ENCODE measurements at regions not wholly inside any gene's neighbourhood (a gene's known extent, or its start where the extent isn't known, plus 50 kb on each side); places are given as distances from the start of the nearest gene placed in this dataset.

- 82% methylated on average over 6 of the region's 6 CpGs for WGBS
- TF ChIP-seq FOXA2 (IDR thresholded peaks at IDR 0.05) = no peak
- TF ChIP-seq ATF3 (IDR thresholded peaks at IDR 0.05) = no peak
- TF ChIP-seq SP1 (IDR thresholded peaks at IDR 0.05) = no peak
- no peak for TF ChIP-seq NR2F2 (IDR thresholded peaks at IDR 0.05)
- no peak for TF ChIP-seq FOXA1 (IDR thresholded peaks at IDR 0.05)
- TF ChIP-seq YY1 (IDR thresholded peaks at IDR 0.05) = no peak
- TF ChIP-seq TAF1 (conservative IDR thresholded peaks at IDR 0.05) = no peak
- no peak for TF ChIP-seq CTCF (IDR thresholded peaks at IDR 0.05; ENCODE audit: low read depth, low read length, missing input control)
- TF ChIP-seq HNF4A (conservative IDR thresholded peaks at IDR 0.05) = no peak
- no peak for TF ChIP-seq ZBTB33 (IDR thresholded peaks at IDR 0.05)
- TF ChIP-seq HNF4G (IDR thresholded peaks at IDR 0.05) = no peak
- TF ChIP-seq JUND (IDR thresholded peaks at IDR 0.05) = no peak
- TF ChIP-seq EGR1 (IDR thresholded peaks at IDR 0.05; ENCODE audit: low read depth in 2 of 2) = no peak
- Histone ChIP-seq H3K27ac (ENCODE audit: low read depth in 1 of 2, low read length in 2 of 2) (no peak overlapping the region), H3K9me3 (ENCODE audit: control insufficient read depth in 4 of 4, low read length in 3 of 4) (no peaks in the 10 kb centered on the region), H3K4me3 (ENCODE audit: low read depth in 1 of 3, low read length in 3 of 3) (no peak overlapping the region), H3K4me1 (ENCODE audit: control insufficient read depth in 4 of 4, insufficient read depth in 4 of 4, low read length in 3 of 4) (no peaks in the 10 kb centered on the region), H3K9ac (ENCODE audit: low read depth in 1 of 2, low read length in 2 of 2) (no peak overlapping the region), H3K27me3 (ENCODE audit: control insufficient read depth in 4 of 4, insufficient read depth in 4 of 4, low read length in 3 of 4) (no peaks in the 10 kb centered on the region), H3K36me3 (ENCODE audit: control insufficient read depth in 4 of 4, insufficient read depth in 3 of 4, low read depth in 1 of 4, low read length in 3 of 4) (no peaks in the 10 kb centered on the region)
- DNase-seq (ENCODE audit: low spot score) = no peak
Observed at GRCh38 chr3:124383846-124384466, 346.3 kb upstream of the UMPS start.

- Histone ChIP-seq H3K27ac (ENCODE audit: low read depth in 1 of 2, low read length in 2 of 2) (no peak overlapping the region), H3K9ac (ENCODE audit: low read depth in 1 of 2, low read length in 2 of 2) (no peak overlapping the region), H3K4me1 (ENCODE audit: control insufficient read depth in 4 of 4, insufficient read depth in 4 of 4, low read length in 3 of 4) (no peaks in the 10 kb centered on the region), H3K36me3 (ENCODE audit: control insufficient read depth in 4 of 4, insufficient read depth in 3 of 4, low read depth in 1 of 4, low read length in 3 of 4) (no peaks in the 10 kb centered on the region), H3K4me3 (ENCODE audit: low read depth in 1 of 3, low read length in 3 of 3) (no peak overlapping the region), H3K27me3 (ENCODE audit: control insufficient read depth in 4 of 4, insufficient read depth in 4 of 4, low read length in 3 of 4) (no peaks in the 10 kb centered on the region), H3K9me3 (ENCODE audit: control insufficient read depth in 4 of 4, low read length in 3 of 4) (no peaks in the 10 kb centered on the region)
- TF ChIP-seq HNF4A (conservative IDR thresholded peaks at IDR 0.05) (no peak), ATF3 (IDR thresholded peaks at IDR 0.05) (no peak), RXRA (IDR thresholded peaks at IDR 0.05) (no peak), FOXA2 (IDR thresholded peaks at IDR 0.05) (no peak), GABPA (IDR thresholded peaks at IDR 0.05 in 1 of 2, conservative IDR thresholded peaks at IDR 0.05 in 1 of 2) (no peak), RAD21 (IDR thresholded peaks at IDR 0.05) (no peak), YY1 (IDR thresholded peaks at IDR 0.05) (no peak), CTCF (IDR thresholded peaks at IDR 0.05; ENCODE audit: low read depth, low read length, missing input control) (no peak), SP1 (IDR thresholded peaks at IDR 0.05) (no peak), HNF4G (IDR thresholded peaks at IDR 0.05) (no peak), TAF1 (conservative IDR thresholded peaks at IDR 0.05) (no peak), EGR1 (IDR thresholded peaks at IDR 0.05; ENCODE audit: low read depth in 2 of 2) (no peak), JUND (IDR thresholded peaks at IDR 0.05) (no peak), FOXA1 (IDR thresholded peaks at IDR 0.05) (no peak), ZBTB33 (IDR thresholded peaks at IDR 0.05) (no peak)
- TF ChIP-seq, protein P1, sequence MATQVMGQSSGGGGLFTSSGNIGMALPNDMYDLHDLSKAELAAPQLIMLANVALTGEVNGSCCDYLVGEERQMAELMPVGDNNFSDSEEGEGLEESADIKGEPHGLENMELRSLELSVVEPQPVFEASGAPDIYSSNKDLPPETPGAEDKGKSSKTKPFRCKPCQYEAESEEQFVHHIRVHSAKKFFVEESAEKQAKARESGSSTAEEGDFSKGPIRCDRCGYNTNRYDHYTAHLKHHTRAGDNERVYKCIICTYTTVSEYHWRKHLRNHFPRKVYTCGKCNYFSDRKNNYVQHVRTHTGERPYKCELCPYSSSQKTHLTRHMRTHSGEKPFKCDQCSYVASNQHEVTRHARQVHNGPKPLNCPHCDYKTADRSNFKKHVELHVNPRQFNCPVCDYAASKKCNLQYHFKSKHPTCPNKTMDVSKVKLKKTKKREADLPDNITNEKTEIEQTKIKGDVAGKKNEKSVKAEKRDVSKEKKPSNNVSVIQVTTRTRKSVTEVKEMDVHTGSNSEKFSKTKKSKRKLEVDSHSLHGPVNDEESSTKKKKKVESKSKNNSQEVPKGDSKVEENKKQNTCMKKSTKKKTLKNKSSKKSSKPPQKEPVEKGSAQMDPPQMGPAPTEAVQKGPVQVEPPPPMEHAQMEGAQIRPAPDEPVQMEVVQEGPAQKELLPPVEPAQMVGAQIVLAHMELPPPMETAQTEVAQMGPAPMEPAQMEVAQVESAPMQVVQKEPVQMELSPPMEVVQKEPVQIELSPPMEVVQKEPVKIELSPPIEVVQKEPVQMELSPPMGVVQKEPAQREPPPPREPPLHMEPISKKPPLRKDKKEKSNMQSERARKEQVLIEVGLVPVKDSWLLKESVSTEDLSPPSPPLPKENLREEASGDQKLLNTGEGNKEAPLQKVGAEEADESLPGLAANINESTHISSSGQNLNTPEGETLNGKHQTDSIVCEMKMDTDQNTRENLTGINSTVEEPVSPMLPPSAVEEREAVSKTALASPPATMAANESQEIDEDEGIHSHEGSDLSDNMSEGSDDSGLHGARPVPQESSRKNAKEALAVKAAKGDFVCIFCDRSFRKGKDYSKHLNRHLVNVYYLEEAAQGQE (IDR thresholded peaks at IDR 0.05) = no peak
- TF ChIP-seq, protein P2, sequence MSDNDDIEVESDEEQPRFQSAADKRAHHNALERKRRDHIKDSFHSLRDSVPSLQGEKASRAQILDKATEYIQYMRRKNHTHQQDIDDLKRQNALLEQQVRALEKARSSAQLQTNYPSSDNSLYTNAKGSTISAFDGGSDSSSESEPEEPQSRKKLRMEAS (IDR thresholded peaks at IDR 0.05) = no peak
- 95% methylated on average over 19 of the region's 19 CpGs for WGBS
- no peak for DNase-seq (ENCODE audit: low spot score)
Observed at GRCh38 chr3:124384527-124384926, 345.7 kb upstream of the UMPS start.

Measured in liver (tissue), 8 donors.